PC-3 (cell line): ENCODE measurements at regions not wholly inside any gene's neighbourhood (a gene's known extent, or its start where the extent isn't known, plus 50 kb on each side); places are given as distances from the start of the nearest gene placed in this dataset.

ENCODE experiments used
- ATAC-seq: fragments of 200-7000 bp; cut with Tn5 transposase; 2 replicates; pipeline ENCODE4 v1.9.1; 2020; ENCODE audit warnings: mild to moderate bottlenecking, moderate library complexity
- BruUV-seq: library from RNA; stranded (reverse); fragments of 400-500 nt; replicated peaks from 2 replicates; lab custom pipeline; 2021; lab: Mats Ljungman, UMichigan
- CTCF ChIA-PET: fragments of 300-600 bp; sonication (Branson Sonifier 250); formaldehyde crosslinking; loops from one replicate; lab custom pipeline; 2022; ENCODE audit warnings: antibody characterized with exemption; lab: Charles Lee
- POLR2A ChIA-PET: fragments of 300-600 bp; sonication (Branson Sonifier 250); formaldehyde crosslinking; loops from one replicate; lab custom pipeline; 2022; ENCODE audit warnings: antibody characterized with exemption; ENCODE audit not compliant: unreplicated experiment; lab: Charles Lee
- DNase-seq: peaks from one replicate; pipeline ENCODE4 v3.0.0-alpha.2; 2015
- H2AFZ ChIP-seq: fragments of 300-600 bp; sonication (generic); 2 replicates; pipeline ENCODE4 v1.6.0; 2016; ENCODE audit warnings: antibody characterized with exemption, low read length
- H3F3A ChIP-seq: fragments of 300-600 bp; sonication (generic); one replicate; pipeline ENCODE4 v1.6.0; 2017; ENCODE audit warnings: antibody characterized with exemption, low read length, control low read depth, mild to moderate bottlenecking; ENCODE audit not compliant: unreplicated experiment
- H3K27ac ChIP-seq: fragments of 300-600 bp; sonication (generic); 2 replicates; pipeline ENCODE4 v1.5.1; 2016; ENCODE audit warnings: mild to moderate bottlenecking, low read length
- H3K27me3 ChIP-seq: fragments of 300-600 bp; sonication (generic); 2 replicates; pipeline ENCODE4 v1.6.1; 2016; ENCODE audit warnings: low read length, mixed read lengths
- H3K36me3 ChIP-seq: fragments of 300-600 bp; sonication (generic); 2 replicates; pipeline ENCODE4 v1.6.1; 2016; ENCODE audit warnings: low read depth, mixed run types, low read length, mixed read lengths
- H3K4me1 ChIP-seq: fragments of 300-600 bp; sonication (generic); 2 replicates; pipeline ENCODE4 v1.5.1; 2016; ENCODE audit warnings: low read length; ENCODE audit not compliant: insufficient read depth
- H3K4me2 ChIP-seq: fragments of 300-600 bp; sonication (generic); 2 replicates; pipeline ENCODE4 v1.6.0; 2016; ENCODE audit warnings: low read length
- H3K4me3 ChIP-seq: fragments of 300-600 bp; sonication (generic); 2 replicates; pipeline ENCODE4 v1.5.1; 2016; ENCODE audit warnings: mild to moderate bottlenecking, low read length, mixed read lengths
- H3K79me2 ChIP-seq: fragments of 300-600 bp; sonication (generic); 2 replicates; pipeline ENCODE4 v1.6.1; 2017; ENCODE audit warnings: low read length, mixed read lengths
- H3K9ac ChIP-seq: fragments of 300-600 bp; sonication (generic); 2 replicates; pipeline ENCODE4 v1.6.0; 2016; ENCODE audit warnings: mild to moderate bottlenecking, low read length
- H3K9me2 ChIP-seq: fragments of 300-600 bp; sonication (generic); replicated peaks from 2 replicates; pipeline ENCODE4 v1.6.1; 2016; ENCODE audit warnings: mixed run types, low read length, mixed read lengths
- H3K9me3 ChIP-seq: fragments of 300-600 bp; sonication (generic); 2 replicates; pipeline ENCODE4 v1.6.1; 2016; ENCODE audit warnings: low read length, mixed read lengths
- H4K20me1 ChIP-seq: fragments of 300-600 bp; sonication (generic); 2 replicates; pipeline ENCODE4 v1.6.1; 2016; ENCODE audit warnings: low read length, mixed read lengths
- EZH2 ChIP-seq: fragments of 300-600 bp; sonication (generic); IDR thresholded peaks from one replicate; pipeline ENCODE4 v1.6.1; 2017; ENCODE audit warnings: antibody characterized with exemption, mild to moderate bottlenecking, low read length; ENCODE audit not compliant: unreplicated experiment
- EZH2phosphoT487 ChIP-seq: fragments of 300-600 bp; sonication (generic); IDR thresholded peaks from 2 replicates; pipeline ENCODE4 v1.6.1; 2018; ENCODE audit warnings: mild to moderate bottlenecking, antibody characterized with exemption, low read length, borderline replicate concordance
- intact Hi-C: fragments of 100-400 bp; cut with micrococcal nuclease; formaldehyde crosslinking; loops from 2 replicates; pipeline ENCODE4 v1.9.0; 2023
- TF ChIP-seq, protein P1 (sequence below): fragments of 300-600 bp; sonication (generic); conservative IDR thresholded peaks from 2 replicates; pipeline ENCODE4 v1.5.1; 2017; ENCODE audit warnings: antibody characterized with exemption, low read depth, mild to moderate bottlenecking, low read length

DNA sequence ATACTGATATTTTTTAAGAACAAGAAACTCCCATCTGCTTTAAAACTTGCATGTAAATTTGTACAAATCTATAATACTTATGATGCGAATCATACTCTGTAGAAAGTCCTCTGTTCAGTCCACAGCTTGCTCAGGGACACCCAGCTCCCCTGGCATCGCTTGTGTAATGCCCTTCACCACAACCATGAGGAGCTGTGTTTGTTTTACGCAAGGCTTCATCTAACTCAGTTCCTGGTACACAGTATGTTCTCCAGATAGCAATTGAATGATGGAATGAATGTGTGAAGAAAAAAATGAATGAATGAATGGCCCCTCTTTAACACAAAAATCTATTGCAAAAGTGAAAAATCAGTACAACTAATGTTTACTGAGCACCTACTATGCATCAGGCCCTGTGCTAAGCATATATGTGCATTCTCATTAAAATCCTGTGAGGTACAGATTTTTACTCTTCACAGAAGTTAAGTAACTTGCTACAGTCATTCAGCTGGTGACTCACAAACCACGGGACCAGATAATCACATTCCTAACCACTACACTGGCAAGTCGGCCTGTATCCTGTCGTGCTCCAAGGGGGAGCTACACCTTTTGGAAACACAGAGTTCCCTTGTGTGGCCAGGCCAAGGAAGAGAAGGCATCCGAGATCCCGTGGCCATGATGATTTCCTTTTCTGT lies 58.7 kb upstream of the KDR start:
- TF ChIP-seq EZH2 = no peak
- no peak for TF ChIP-seq EZH2phosphoT487
- TF ChIP-seq, protein P1, sequence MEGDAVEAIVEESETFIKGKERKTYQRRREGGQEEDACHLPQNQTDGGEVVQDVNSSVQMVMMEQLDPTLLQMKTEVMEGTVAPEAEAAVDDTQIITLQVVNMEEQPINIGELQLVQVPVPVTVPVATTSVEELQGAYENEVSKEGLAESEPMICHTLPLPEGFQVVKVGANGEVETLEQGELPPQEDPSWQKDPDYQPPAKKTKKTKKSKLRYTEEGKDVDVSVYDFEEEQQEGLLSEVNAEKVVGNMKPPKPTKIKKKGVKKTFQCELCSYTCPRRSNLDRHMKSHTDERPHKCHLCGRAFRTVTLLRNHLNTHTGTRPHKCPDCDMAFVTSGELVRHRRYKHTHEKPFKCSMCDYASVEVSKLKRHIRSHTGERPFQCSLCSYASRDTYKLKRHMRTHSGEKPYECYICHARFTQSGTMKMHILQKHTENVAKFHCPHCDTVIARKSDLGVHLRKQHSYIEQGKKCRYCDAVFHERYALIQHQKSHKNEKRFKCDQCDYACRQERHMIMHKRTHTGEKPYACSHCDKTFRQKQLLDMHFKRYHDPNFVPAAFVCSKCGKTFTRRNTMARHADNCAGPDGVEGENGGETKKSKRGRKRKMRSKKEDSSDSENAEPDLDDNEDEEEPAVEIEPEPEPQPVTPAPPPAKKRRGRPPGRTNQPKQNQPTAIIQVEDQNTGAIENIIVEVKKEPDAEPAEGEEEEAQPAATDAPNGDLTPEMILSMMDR = no peak
- Histone ChIP-seq H3K27ac (peak overlapping the region; percentile 76), H3K9me2 (0 out of 2 replicates have a peak, but pooled peaks cover under 1% of the 10 kb centered on the region), H3K4me1 (peaks cover 33% of the 10 kb centered on the region), H3K36me3 (no peaks in the 10 kb centered on the region), H3K79me2 (no peaks in the 10 kb centered on the region), H3K9me3 (no peaks in the 10 kb centered on the region), H3K4me2 (peak overlapping the region; percentile 62), H3F3A (peaks cover 9% of the 10 kb centered on the region), H3K9ac (peak overlapping the region; percentile 9; the same call in 1 of the 2 replicates), H4K20me1 (no peaks in the 10 kb centered on the region), H3K27me3 (no peaks in the 10 kb centered on the region), H3K4me3 (peak overlapping the region; percentile 27), H2AFZ (peak overlapping the region; percentile 75)
- peak; percentile 97 for ATAC-seq
- ChIA-PET CTCF (interaction anchor here (0.6 to 1.7 kb wide), 11 partner anchors 11 to 682 kb away, joined by 3 to 13 read pairs (median 3); no protein-coding TSS in a partner anchor), POLR2A (interaction anchor here (0.7 to 1.2 kb wide), 2 partner anchors 9 to 76 kb away, joined by 3 to 4 read pairs; no protein-coding TSS in a partner anchor)
- peak; percentile 97 for DNase-seq
- no TSS peak for BruUV-seq
- intact Hi-C loops = loop anchor here (2.0 to 10.0 kb wide), 4 partner anchors 137 to 368 kb away; no protein-coding TSS in a partner anchor

GRCh38 chr4:55184600-55185523 lies 59.5 kb upstream of the KDR start:
- peak overlapping the region; percentile 27 for H3K4me3 ChIP-seq
- peak overlapping the region; percentile 9; the same call in 1 of the 2 replicates for H3K9ac ChIP-seq
- no peaks in the 10 kb centered on the region for H3K27me3 ChIP-seq
- TF ChIP-seq, protein P1 = peak; percentile 89
- TF ChIP-seq EZH2 (no peak), EZH2phosphoT487 (no peak)
- POLR2A ChIA-PET = interaction anchor here (0.7 to 1.2 kb wide), 2 partner anchors 9 to 77 kb away, joined by 3 to 4 read pairs; no protein-coding TSS in a partner anchor
- peaks cover 33% of the 10 kb centered on the region for H3K4me1 ChIP-seq
- peak overlapping the region; percentile 75 for H2AFZ ChIP-seq
- H3K9me3 ChIP-seq = no peaks in the 10 kb centered on the region
- peaks cover 9% of the 10 kb centered on the region for H3F3A ChIP-seq
- H4K20me1 ChIP-seq = no peaks in the 10 kb centered on the region
- no peaks in the 10 kb centered on the region for H3K36me3 ChIP-seq
- peak overlapping the region; percentile 62 for H3K4me2 ChIP-seq
- DNase-seq (peak; percentile 76), ATAC-seq (peak; percentile 38)
- CTCF ChIA-PET = interaction anchor here (0.6 to 1.7 kb wide), 11 partner anchors 11 to 681 kb away, joined by 3 to 13 read pairs (median 3); no protein-coding TSS in a partner anchor
- peak overlapping the region; percentile 76 for H3K27ac ChIP-seq
- BruUV-seq = no TSS peak
- no peaks in the 10 kb centered on the region for H3K79me2 ChIP-seq
- 0 out of 2 replicates have a peak, but pooled peaks cover 3% of the 10 kb centered on the region for H3K9me2 ChIP-seq
- intact Hi-C loops = loop anchor here (2.0 to 10.0 kb wide), 4 partner anchors 136 to 367 kb away; no protein-coding TSS in a partner anchor
